Mammary epithelial cell (primary cell): ENCODE measurements at regions not wholly inside any gene's neighbourhood (a gene's known extent, or its start where the extent isn't known, plus 50 kb on each side); places are given as distances from the start of the nearest gene placed in this dataset.

Source experiments
- CTCF ChIP-seq, 2 donors: IDR thresholded peaks in 1 of 2; conservative IDR thresholded peaks in 1 of 2; 2 replicates each; pipeline ENCODE4 v1.5.1; 2011 to 2012; ENCODE audit warnings: inconsistent platforms in 2 of 2, low read length in 2 of 2, mild to moderate bottlenecking in 2 of 2, control low read depth in 1 of 2, low read depth in 1 of 2; ENCODE audit not compliant: insufficient read depth in 1 of 2; ENCODE audit errors: extremely low read depth in 1 of 2
- EZH2 ChIP-seq: IDR thresholded peaks from 2 replicates; pipeline ENCODE4 v1.6.1; 2012; ENCODE audit warnings: low read length, inconsistent platforms, borderline replicate concordance

GRCh38 chr12:83261998-83262397 lies 575.3 kb downstream of the TMTC2 start:
- no peak for TF ChIP-seq CTCF (conservative IDR thresholded peaks at IDR 0.05 in 1 of 2, IDR thresholded peaks at IDR 0.05 in 1 of 2; ENCODE audit: extremely low read depth in 1 of 2, insufficient read depth in 1 of 2, low read depth in 1 of 2, low read length in 2 of 2)
- TF ChIP-seq EZH2: no peak
